ENCODE measurements at regions not wholly inside any gene's neighbourhood (a gene's known extent, or its start where the extent isn't known, plus 50 kb on each side); places are given as distances from the start of the nearest gene placed in this dataset.

GRCh38 chr2:234158812-234159211, 108.3 kb downstream of the SPP2 start:
- no peaks in the 10 kb centered on the region for H3K4me1 ChIP-seq (ENCODE audit: insufficient read depth)
- no peaks in the 10 kb centered on the region for H3F3A ChIP-seq (replicated peaks; ENCODE audit: low read depth)
- H3K9me3 Mint-ChIP-seq = no peaks in the 10 kb centered on the region
- H3K4me1 Mint-ChIP-seq = peaks cover 14% of the 10 kb centered on the region
- H3K4me3 Mint-ChIP-seq = no peak overlapping the region
- no peaks in the 10 kb centered on the region for H3K36me3 ChIP-seq (ENCODE audit: insufficient read depth)
- no peak overlapping the region for H3K27ac Mint-ChIP-seq
- H3K27me3 Mint-ChIP-seq (ENCODE audit: insufficient read depth, low read depth, poor library complexity) = peaks cover 3% of the 10 kb centered on the region
- no peak overlapping the region for H3K27ac ChIP-seq (ENCODE audit: low read depth)
- no peaks in the 10 kb centered on the region for H4K20me1 ChIP-seq (replicated peaks; ENCODE audit: insufficient read depth)
- DNase-seq (ENCODE audit: low spot score) (no peak), ATAC-seq (no peak)
- H3K79me2 ChIP-seq (replicated peaks; ENCODE audit: insufficient read depth) = no peaks in the 10 kb centered on the region
- H3K4me3 ChIP-seq = no peak overlapping the region
- TF ChIP-seq NANOG (IDR thresholded peaks at IDR 0.05; ENCODE audit: borderline replicate concordance) = no peak
- TF ChIP-seq EZH2phosphoT487 (IDR thresholded peaks at IDR 0.05; ENCODE audit: unreplicated experiment) = no peak
- no peak for TF ChIP-seq ZNF331 (CRISPR knock-in tag; IDR thresholded peaks at IDR 0.05; ENCODE audit: low read depth)
- TF ChIP-seq ZNF114 (CRISPR knock-in tag; IDR thresholded peaks at IDR 0.05) = no peak
- no peak for TF ChIP-seq REST (IDR thresholded peaks at IDR 0.05; ENCODE audit: unreplicated experiment)
- H2AFZ ChIP-seq = no peak overlapping the region
- no peaks in the 10 kb centered on the region; the same call in 1 of the 2 replicates for H3K9me2 ChIP-seq (ENCODE audit: insufficient read depth)
- no peaks in the 10 kb centered on the region for H3K36me3 Mint-ChIP-seq (ENCODE audit: low read depth)
- H3K4me2 ChIP-seq = no peak overlapping the region
- H3K27me3 ChIP-seq (ENCODE audit: insufficient read depth) = no peaks in the 10 kb centered on the region

DNA sequence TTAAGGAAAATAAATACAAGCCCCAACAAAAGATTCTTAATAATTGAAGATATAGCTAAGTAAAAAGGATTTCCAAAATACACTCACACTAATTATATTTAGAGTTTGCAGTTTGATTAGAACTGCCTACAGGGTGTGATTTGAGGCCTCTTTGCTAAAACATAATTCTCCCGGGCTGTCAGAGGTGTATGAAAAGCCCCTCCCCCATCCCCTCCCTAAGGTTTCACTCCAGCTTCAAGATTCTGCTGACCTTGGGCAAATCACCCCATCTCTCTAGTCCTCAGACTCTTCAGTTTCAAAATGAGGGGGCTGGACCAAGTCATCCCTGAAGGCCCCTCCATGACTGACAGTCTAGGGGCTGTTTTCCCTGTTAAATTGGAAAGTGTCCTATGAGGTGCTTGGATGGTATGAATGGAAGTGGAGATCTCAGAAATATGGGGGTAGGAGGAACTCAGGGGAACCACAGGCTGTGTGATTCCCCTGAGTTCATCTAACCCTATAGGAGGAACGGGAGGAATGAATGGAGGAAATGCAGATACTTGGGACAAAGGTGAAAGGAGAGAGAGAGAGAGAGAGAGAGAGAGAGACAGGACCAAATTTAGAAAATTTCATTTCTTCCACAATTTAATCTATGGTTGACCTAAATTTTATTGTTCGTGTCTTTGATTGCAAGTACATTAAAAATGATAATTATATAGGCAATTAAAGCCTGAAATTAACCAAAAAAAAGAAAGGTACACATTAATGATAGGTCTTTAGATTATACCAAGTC, 107.5 kb downstream of the SPP2 start:
- H3K4me1 ChIP-seq (ENCODE audit: insufficient read depth) = no peaks in the 10 kb centered on the region
- H3F3A ChIP-seq (replicated peaks; ENCODE audit: low read depth) = no peaks in the 10 kb centered on the region
- no peaks in the 10 kb centered on the region for H4K20me1 ChIP-seq (replicated peaks; ENCODE audit: insufficient read depth)
- no peak overlapping the region for H3K4me2 ChIP-seq
- H3K36me3 ChIP-seq (ENCODE audit: insufficient read depth) = no peaks in the 10 kb centered on the region
- no peak overlapping the region for H2AFZ ChIP-seq
- H3K27ac Mint-ChIP-seq = no peak overlapping the region
- H3K79me2 ChIP-seq (replicated peaks; ENCODE audit: insufficient read depth) = no peaks in the 10 kb centered on the region
- DNase-seq (ENCODE audit: low spot score) (no peak), ATAC-seq (no peak)
- no peak overlapping the region for H3K4me3 Mint-ChIP-seq
- H3K27ac ChIP-seq (ENCODE audit: low read depth) = no peak overlapping the region
- peaks cover 12% of the 10 kb centered on the region for H3K4me1 Mint-ChIP-seq
- no peaks in the 10 kb centered on the region; the same call in 1 of the 2 replicates for H3K9me2 ChIP-seq (ENCODE audit: insufficient read depth)
- peaks cover 6% of the 10 kb centered on the region for H3K9me3 Mint-ChIP-seq
- peaks cover 4% of the 10 kb centered on the region; the same call in 2 of the 3 replicates for H3K36me3 Mint-ChIP-seq (ENCODE audit: low read depth)
- peaks cover 3% of the 10 kb centered on the region for H3K27me3 Mint-ChIP-seq (ENCODE audit: insufficient read depth, low read depth, poor library complexity)
- H3K4me3 ChIP-seq = no peak overlapping the region
- TF ChIP-seq POLR2AphosphoS5 (IDR thresholded peaks at IDR 0.05; ENCODE audit: low read depth) (no peak), CREB1 (CRISPR knock-in tag; IDR thresholded peaks at IDR 0.05; ENCODE audit: low read depth) (no peak), STAT1 (IDR thresholded peaks at IDR 0.05; ENCODE audit: unreplicated experiment) (no peak), REST (IDR thresholded peaks at IDR 0.05; ENCODE audit: unreplicated experiment) (no peak), JUNB (IDR thresholded peaks at IDR 0.05; ENCODE audit: unreplicated experiment) (no peak)
- TF ChIP-seq, protein P1, sequence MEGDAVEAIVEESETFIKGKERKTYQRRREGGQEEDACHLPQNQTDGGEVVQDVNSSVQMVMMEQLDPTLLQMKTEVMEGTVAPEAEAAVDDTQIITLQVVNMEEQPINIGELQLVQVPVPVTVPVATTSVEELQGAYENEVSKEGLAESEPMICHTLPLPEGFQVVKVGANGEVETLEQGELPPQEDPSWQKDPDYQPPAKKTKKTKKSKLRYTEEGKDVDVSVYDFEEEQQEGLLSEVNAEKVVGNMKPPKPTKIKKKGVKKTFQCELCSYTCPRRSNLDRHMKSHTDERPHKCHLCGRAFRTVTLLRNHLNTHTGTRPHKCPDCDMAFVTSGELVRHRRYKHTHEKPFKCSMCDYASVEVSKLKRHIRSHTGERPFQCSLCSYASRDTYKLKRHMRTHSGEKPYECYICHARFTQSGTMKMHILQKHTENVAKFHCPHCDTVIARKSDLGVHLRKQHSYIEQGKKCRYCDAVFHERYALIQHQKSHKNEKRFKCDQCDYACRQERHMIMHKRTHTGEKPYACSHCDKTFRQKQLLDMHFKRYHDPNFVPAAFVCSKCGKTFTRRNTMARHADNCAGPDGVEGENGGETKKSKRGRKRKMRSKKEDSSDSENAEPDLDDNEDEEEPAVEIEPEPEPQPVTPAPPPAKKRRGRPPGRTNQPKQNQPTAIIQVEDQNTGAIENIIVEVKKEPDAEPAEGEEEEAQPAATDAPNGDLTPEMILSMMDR (conservative IDR thresholded peaks at IDR 0.05; ENCODE audit: low read depth in 2 of 2) = no peak
- no peaks in the 10 kb centered on the region for H3K27me3 ChIP-seq (ENCODE audit: insufficient read depth)
